ENCODE measurements at regions not wholly inside any gene's neighbourhood (a gene's known extent, or its start where the extent isn't known, plus 50 kb on each side); places are given as distances from the start of the nearest gene placed in this dataset.

- no peak for TF ChIP-seq POLR2A (IDR thresholded peaks at IDR 0.05; ENCODE audit: low read depth, low read length)
- TF ChIP-seq POLR2AphosphoS5 (IDR thresholded peaks at IDR 0.05; ENCODE audit: low read depth, low read length), result no peak
- TF ChIP-seq TAF1 (IDR thresholded peaks at IDR 0.05; ENCODE audit: borderline replicate concordance, low read depth, low read length), result no peak
Measured at GRCh38 chr3:109900783-109901182, 563.4 kb upstream of the DPPA4 start.

Measured in GM12892 (cell line).